ENCODE measurements at regions not wholly inside any gene's neighbourhood (a gene's known extent, or its start where the extent isn't known, plus 50 kb on each side); places are given as distances from the start of the nearest gene placed in this dataset.

DNA sequence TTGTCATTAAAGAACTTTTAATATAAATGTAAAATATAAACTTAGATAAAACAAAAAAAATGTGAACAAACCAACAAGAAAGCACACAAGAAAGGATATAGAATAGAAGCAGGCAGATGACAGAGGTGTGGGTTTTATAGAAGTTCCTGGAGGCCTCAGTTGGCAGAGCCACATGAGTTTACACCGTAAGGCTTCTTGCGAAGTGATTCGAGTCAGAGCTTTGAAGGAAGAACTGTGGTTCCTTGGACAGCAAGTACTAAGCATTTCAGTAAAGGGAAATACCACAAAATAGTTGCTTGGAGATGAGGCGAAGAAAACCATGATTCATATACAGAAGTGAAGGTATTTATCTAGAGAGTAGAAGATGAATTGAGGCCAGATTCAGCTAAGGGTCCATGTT, 207.9 kb upstream of the EYA4 start:
- BruUV-seq (replicated peaks), result no TSS peak

GRCh38 chr6:133034509-133035206, 206.5 kb upstream of the EYA4 start:
- no peaks in the 10 kb centered on the region for H4K20me1 ChIP-seq (ENCODE audit: low read length)
- ChIA-PET POLR2A (ENCODE audit: unreplicated experiment) (no interaction called here), CTCF (no interaction called here)
- no peak overlapping the region for H3K4me3 ChIP-seq (ENCODE audit: low read length)
- intact Hi-C loops (cut with micrococcal nuclease), result no loop called here
- no peaks in the 10 kb centered on the region for H3K9me3 ChIP-seq (ENCODE audit: low read length)
- no peaks in the 10 kb centered on the region for H3K36me3 ChIP-seq (ENCODE audit: low read depth, low read length)
- no peaks in the 10 kb centered on the region for H3K79me2 ChIP-seq (ENCODE audit: low read length)
- 0 out of 2 replicates have a peak overlapping the region, but pooled peaks have one; percentile 25 for H2AFZ ChIP-seq (ENCODE audit: low read length)
- H3K27me3 ChIP-seq (ENCODE audit: low read length), result no peaks in the 10 kb centered on the region
- TF ChIP-seq CTCF (conservative IDR thresholded peaks at IDR 0.05; ENCODE audit: low read depth, low read length) (no peak), EZH2phosphoT487 (IDR thresholded peaks at IDR 0.05; ENCODE audit: borderline replicate concordance, low read length) (no peak), EZH2 (IDR thresholded peaks at IDR 0.05; ENCODE audit: low read length, unreplicated experiment) (no peak)
- H3K4me2 ChIP-seq (ENCODE audit: low read length), result no peak overlapping the region
- ATAC-seq, result peak; percentile 79
- no peaks in the 10 kb centered on the region for H3K9me2 ChIP-seq (replicated peaks; ENCODE audit: low read length)
- H3K27ac ChIP-seq (ENCODE audit: low read length), result no peak overlapping the region
- H3F3A ChIP-seq (ENCODE audit: low read length, unreplicated experiment), result no peaks in the 10 kb centered on the region
- peaks cover 6% of the 10 kb centered on the region; the same call in 1 of the 2 replicates for H3K4me1 ChIP-seq (ENCODE audit: insufficient read depth, low read length)
- BruUV-seq (replicated peaks), result no TSS peak
- peak; percentile 46 for DNase-seq
- H3K9ac ChIP-seq (ENCODE audit: low read length), result no peak overlapping the region

More for the DNA sequence above, 207.9 kb upstream of the EYA4 start:
- H4K20me1 ChIP-seq (ENCODE audit: low read length), result no peaks in the 10 kb centered on the region
- no peak overlapping the region for H3K4me2 ChIP-seq (ENCODE audit: low read length)
- H3K9me3 ChIP-seq (ENCODE audit: low read length), result no peaks in the 10 kb centered on the region
- ATAC-seq (no peak), DNase-seq (no peak)
- ChIA-PET POLR2A (ENCODE audit: unreplicated experiment) (no interaction called here), CTCF (no interaction called here)
- intact Hi-C loops (cut with micrococcal nuclease), result no loop called here
- no peak for TF ChIP-seq CTCF (conservative IDR thresholded peaks at IDR 0.05; ENCODE audit: low read depth, low read length)
- TF ChIP-seq EZH2 (IDR thresholded peaks at IDR 0.05; ENCODE audit: low read length, unreplicated experiment), result no peak
- no peak overlapping the region for H3K27ac ChIP-seq (ENCODE audit: low read length)
- no peaks in the 10 kb centered on the region for H3K36me3 ChIP-seq (ENCODE audit: low read depth, low read length)
- H3K4me1 ChIP-seq (ENCODE audit: insufficient read depth, low read length), result peaks cover 6% of the 10 kb centered on the region; the same call in 1 of the 2 replicates
- no peaks in the 10 kb centered on the region for H3F3A ChIP-seq (ENCODE audit: low read length, unreplicated experiment)
- no peaks in the 10 kb centered on the region for H3K79me2 ChIP-seq (ENCODE audit: low read length)
- no peak overlapping the region for H2AFZ ChIP-seq (ENCODE audit: low read length)
- H3K9ac ChIP-seq (ENCODE audit: low read length), result no peak overlapping the region
- H3K9me2 ChIP-seq (replicated peaks; ENCODE audit: low read length), result no peaks in the 10 kb centered on the region
- H3K4me3 ChIP-seq (ENCODE audit: low read length), result no peak overlapping the region
- H3K27me3 ChIP-seq (ENCODE audit: low read length), result no peaks in the 10 kb centered on the region

DNA sequence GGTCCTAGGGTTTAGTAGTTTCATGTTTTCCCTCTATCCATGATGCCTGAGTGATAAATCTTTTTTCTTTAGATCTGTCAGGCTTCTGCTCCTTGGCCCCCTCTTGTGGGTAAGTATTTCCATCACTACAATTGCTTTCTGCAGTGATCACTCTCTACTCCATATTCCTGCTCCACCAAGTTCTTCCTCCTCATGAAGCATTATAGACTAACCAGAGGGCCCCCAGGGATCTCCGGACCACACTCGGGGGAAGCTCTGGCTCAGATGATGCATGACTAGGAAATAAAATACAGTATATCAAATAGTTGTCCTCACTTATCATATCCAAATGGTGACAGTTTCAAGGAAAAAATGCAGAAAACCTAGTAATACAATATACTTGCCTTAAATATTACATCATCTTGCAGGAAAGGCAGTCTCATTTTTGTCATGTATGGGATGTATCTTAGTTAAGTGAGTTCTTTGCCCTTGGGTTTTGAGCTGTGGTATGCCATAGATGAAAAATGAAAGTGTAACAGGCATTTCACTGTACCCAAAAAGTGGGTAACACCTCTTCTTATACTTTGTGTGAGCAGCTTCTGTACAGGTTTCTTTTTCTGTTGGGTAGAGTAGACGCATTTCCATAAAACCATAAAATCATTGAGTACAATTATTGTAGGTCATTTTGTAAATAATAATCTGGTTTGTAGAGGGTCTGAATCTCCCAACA, 200.9 kb upstream of the EYA4 start:
- ATAC-seq (peak; percentile 53), DNase-seq (peak; percentile 55)
- H3K4me2 ChIP-seq (ENCODE audit: low read length), result no peak overlapping the region
- no peaks in the 10 kb centered on the region for H3K79me2 ChIP-seq (ENCODE audit: low read length)
- H3K4me1 ChIP-seq (ENCODE audit: insufficient read depth, low read length), result no peaks in the 10 kb centered on the region
- H3K9me3 ChIP-seq (ENCODE audit: low read length), result no peaks in the 10 kb centered on the region
- H2AFZ ChIP-seq (ENCODE audit: low read length), result no peak overlapping the region
- CTCF ChIA-PET, result no interaction called here
- TF ChIP-seq CTCF (conservative IDR thresholded peaks at IDR 0.05; ENCODE audit: low read depth, low read length) (peak; percentile 72), EZH2phosphoT487 (IDR thresholded peaks at IDR 0.05; ENCODE audit: borderline replicate concordance, low read length) (no peak)
- no peak overlapping the region for H3K4me3 ChIP-seq (ENCODE audit: low read length)
- no peak overlapping the region for H3K27ac ChIP-seq (ENCODE audit: low read length)
- H3K9me2 ChIP-seq (replicated peaks; ENCODE audit: low read length), result no peaks in the 10 kb centered on the region
- no peaks in the 10 kb centered on the region for H4K20me1 ChIP-seq (ENCODE audit: low read length)
- H3K9ac ChIP-seq (ENCODE audit: low read length), result no peak overlapping the region
- no TSS peak for BruUV-seq (replicated peaks)
- POLR2A ChIA-PET (ENCODE audit: unreplicated experiment), result no interaction called here
- no peaks in the 10 kb centered on the region for H3K36me3 ChIP-seq (ENCODE audit: low read depth, low read length)
- intact Hi-C loops (cut with micrococcal nuclease), result loop anchor here (1.0 to 5.0 kb wide), 3 partner anchors 77 to 209 kb away; no protein-coding TSS in a partner anchor
- H3F3A ChIP-seq (ENCODE audit: low read length, unreplicated experiment), result no peaks in the 10 kb centered on the region
- H3K27me3 ChIP-seq (ENCODE audit: low read length), result no peaks in the 10 kb centered on the region
